ENCODE measurements at regions not wholly inside any gene's neighbourhood (a gene's known extent, or its start where the extent isn't known, plus 50 kb on each side); places are given as distances from the start of the nearest gene placed in this dataset.

DNA sequence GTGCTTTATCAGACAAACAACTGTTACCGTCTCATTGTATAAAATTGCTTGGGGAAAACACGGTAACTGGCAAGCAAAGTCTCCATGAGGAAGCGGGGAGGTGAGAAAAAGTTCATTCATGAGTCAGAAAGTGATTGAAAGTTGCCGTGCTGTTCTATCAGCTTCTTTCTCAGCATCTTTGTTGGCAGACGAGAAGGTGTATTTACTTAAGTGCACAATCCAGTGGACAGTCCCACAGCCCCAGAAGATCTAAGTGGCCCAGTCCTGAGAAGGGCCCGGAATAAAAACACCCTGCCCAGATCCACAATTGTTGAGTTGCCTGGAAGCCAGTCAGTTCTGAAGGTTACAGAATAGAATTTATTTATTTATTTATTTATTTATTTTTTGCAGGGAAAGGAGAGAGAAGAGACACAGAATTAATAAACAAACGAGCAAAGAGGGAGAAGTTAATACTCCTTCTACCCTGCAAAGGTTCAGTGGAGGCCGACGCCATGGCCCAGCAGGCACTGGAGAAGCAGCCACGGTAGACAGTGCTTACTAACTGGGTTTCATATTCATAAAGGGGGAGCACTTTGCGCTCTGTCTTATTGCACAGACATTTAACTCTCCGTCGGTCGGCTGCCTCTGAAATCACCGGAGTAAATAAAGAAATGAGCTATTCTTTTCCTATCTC is 676.0 kb upstream of the SALL3 start:
- TF ChIP-seq, protein P1, sequence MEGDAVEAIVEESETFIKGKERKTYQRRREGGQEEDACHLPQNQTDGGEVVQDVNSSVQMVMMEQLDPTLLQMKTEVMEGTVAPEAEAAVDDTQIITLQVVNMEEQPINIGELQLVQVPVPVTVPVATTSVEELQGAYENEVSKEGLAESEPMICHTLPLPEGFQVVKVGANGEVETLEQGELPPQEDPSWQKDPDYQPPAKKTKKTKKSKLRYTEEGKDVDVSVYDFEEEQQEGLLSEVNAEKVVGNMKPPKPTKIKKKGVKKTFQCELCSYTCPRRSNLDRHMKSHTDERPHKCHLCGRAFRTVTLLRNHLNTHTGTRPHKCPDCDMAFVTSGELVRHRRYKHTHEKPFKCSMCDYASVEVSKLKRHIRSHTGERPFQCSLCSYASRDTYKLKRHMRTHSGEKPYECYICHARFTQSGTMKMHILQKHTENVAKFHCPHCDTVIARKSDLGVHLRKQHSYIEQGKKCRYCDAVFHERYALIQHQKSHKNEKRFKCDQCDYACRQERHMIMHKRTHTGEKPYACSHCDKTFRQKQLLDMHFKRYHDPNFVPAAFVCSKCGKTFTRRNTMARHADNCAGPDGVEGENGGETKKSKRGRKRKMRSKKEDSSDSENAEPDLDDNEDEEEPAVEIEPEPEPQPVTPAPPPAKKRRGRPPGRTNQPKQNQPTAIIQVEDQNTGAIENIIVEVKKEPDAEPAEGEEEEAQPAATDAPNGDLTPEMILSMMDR (conservative IDR thresholded peaks at IDR 0.05; ENCODE audit: low read depth, low read length), result no peak
- TF ChIP-seq EZH2 (IDR thresholded peaks at IDR 0.05; ENCODE audit: borderline replicate concordance, low read depth, low read length, poor library complexity, severe bottlenecking), result no peak
